CD4-positive, CD25-positive, alpha-beta regulatory T cell (primary cell): ENCODE measurements at regions not wholly inside any gene's neighbourhood (a gene's known extent, or its start where the extent isn't known, plus 50 kb on each side); places are given as distances from the start of the nearest gene placed in this dataset.

Experiments used
- ATAC-seq, 2 donors: fragments of 150-1000 bp; cut with Tn5 transposase; one replicate each; pipeline ENCODE4 v1.10.0; 2021; ENCODE audit warnings: low read depth in 2 of 2, moderate number of reproducible peaks in 2 of 2, moderate library complexity in 1 of 2
- DNase-seq, 3 donors: peaks; one replicate each; pipeline versions ENCODE4 v3.0.0 to v3.0.0-alpha.2; 2012 to 2022; ENCODE audit warnings: mixed read lengths in 1 of 3
- H3K27ac ChIP-seq: one replicate; pipeline ENCODE4 v1.7.0; 2013; ENCODE audit warnings: mild to moderate bottlenecking, low read length; ENCODE audit not compliant: insufficient read depth, poor library complexity, severe bottlenecking
- H3K27me3 ChIP-seq: one replicate; pipeline ENCODE4 v1.7.0; 2013; ENCODE audit warnings: low read length; ENCODE audit not compliant: control insufficient read depth, insufficient read depth
- H3K36me3 ChIP-seq: one replicate; pipeline ENCODE4 v1.7.0; 2013; ENCODE audit warnings: mild to moderate bottlenecking, low read length, moderate library complexity; ENCODE audit not compliant: control insufficient read depth, insufficient read depth
- H3K4me1 ChIP-seq: 2 replicates; pipeline ENCODE4 v1.7.0; 2013; ENCODE audit warnings: mild to moderate bottlenecking, low read length; ENCODE audit not compliant: insufficient read depth, control insufficient read depth, poor library complexity, severe bottlenecking
- H3K4me3 ChIP-seq: one replicate; pipeline ENCODE4 v1.7.0; 2013; ENCODE audit warnings: low read depth, mild to moderate bottlenecking, low read length, moderate library complexity
- H3K9me3 ChIP-seq, 2 experiments: 1 replicate in 1 of 2; 2 replicates in 1 of 2; pipeline ENCODE4 v1.7.0; 2013; ENCODE audit warnings: low read length in 2 of 2, mild to moderate bottlenecking in 1 of 2, moderate library complexity in 1 of 2; ENCODE audit not compliant: control insufficient read depth in 2 of 2
- H3K27ac Mint-ChIP-seq, 3 donors: one replicate each; pipeline ENCODE4 v1.8.0; 2020 to 2022; ENCODE audit warnings: mild to moderate bottlenecking in 3 of 3, mixed read lengths in 3 of 3, moderate library complexity in 2 of 3
- H3K27me3 Mint-ChIP-seq: one replicate; pipeline ENCODE4 v1.8.0; 2022; ENCODE audit warnings: mild to moderate bottlenecking, mixed read lengths
- H3K36me3 Mint-ChIP-seq: one replicate; pipeline ENCODE4 v1.8.0; 2020; ENCODE audit warnings: mixed read lengths
- H3K4me1 Mint-ChIP-seq, 4 donors: one replicate each; pipeline ENCODE4 v1.8.0; 2020 to 2022; ENCODE audit warnings: mixed read lengths in 4 of 4, mild to moderate bottlenecking in 1 of 4
- H3K4me3 Mint-ChIP-seq, 4 donors: one replicate each; pipeline ENCODE4 v1.8.0; 2020 to 2022; ENCODE audit warnings: mild to moderate bottlenecking in 4 of 4, mixed read lengths in 4 of 4, moderate library complexity in 3 of 4
- H3K9me3 Mint-ChIP-seq, 7 donors: one replicate each; pipeline ENCODE4 v1.8.0; 2020 to 2022; ENCODE audit warnings: mixed read lengths in 7 of 7, mild to moderate bottlenecking in 3 of 7, moderate library complexity in 2 of 7

- Histone ChIP-seq H3K27me3 (no peaks in the 10 kb centered on the region), H3K9me3 (no peaks in the 10 kb centered on the region), H3K36me3 (no peaks in the 10 kb centered on the region), H3K4me1 (no peaks in the 10 kb centered on the region), H3K4me3 (no peak overlapping the region), H3K27ac (no peak overlapping the region)
- no peaks in the 10 kb centered on the region for H3K4me1 Mint-ChIP-seq
- no peaks in the 10 kb centered on the region for H3K36me3 Mint-ChIP-seq
- ATAC-seq (no peak), DNase-seq (no peak)
- H3K9me3 Mint-ChIP-seq = peaks cover 0 to 4% (median 0%) of the 10 kb centered on the region in 7 donors
- no peak overlapping the region for H3K4me3 Mint-ChIP-seq
- H3K27ac Mint-ChIP-seq = no peak overlapping the region
- no peaks in the 10 kb centered on the region for H3K27me3 Mint-ChIP-seq
Observed at GRCh38 chr2:209321076-209321475, 102.8 kb upstream of the MAP2 start.

GRCh38 chr2:209321581-209321980, 102.3 kb upstream of the MAP2 start:
- no peaks in the 10 kb centered on the region for H3K36me3 Mint-ChIP-seq
- no peaks in the 10 kb centered on the region for H3K27me3 Mint-ChIP-seq
- no peaks in the 10 kb centered on the region for H3K9me3 ChIP-seq
- H3K36me3 ChIP-seq = no peaks in the 10 kb centered on the region
- H3K4me3 Mint-ChIP-seq = no peak overlapping the region
- no peak for DNase-seq
- H3K4me1 ChIP-seq = no peaks in the 10 kb centered on the region
- H3K27ac Mint-ChIP-seq = no peak overlapping the region
- no peaks in the 10 kb centered on the region for H3K4me1 Mint-ChIP-seq
- H3K27ac ChIP-seq = no peak overlapping the region
- no peak overlapping the region for H3K4me3 ChIP-seq
- no peaks in the 10 kb centered on the region for H3K27me3 ChIP-seq
- H3K9me3 Mint-ChIP-seq = peaks cover 0 to 4% (median 0%) of the 10 kb centered on the region in 7 donors
- no peak for ATAC-seq

- Mint-ChIP-seq H3K27ac (no peak overlapping the region), H3K4me1 (no peaks in the 10 kb centered on the region), H3K4me3 (no peak overlapping the region), H3K27me3 (no peaks in the 10 kb centered on the region), H3K9me3 (peaks cover 0 to 6% (median 0%) of the 10 kb centered on the region in 7 donors), H3K36me3 (no peaks in the 10 kb centered on the region)
- Histone ChIP-seq H3K4me1 (no peaks in the 10 kb centered on the region), H3K36me3 (no peaks in the 10 kb centered on the region), H3K27me3 (no peaks in the 10 kb centered on the region), H3K9me3 (no peaks in the 10 kb centered on the region), H3K27ac (no peak overlapping the region), H3K4me3 (no peak overlapping the region)
- DNase-seq = no peak
- no peak for ATAC-seq
Observed at GRCh38 chr2:209322041-209322440, 101.8 kb upstream of the MAP2 start.

- Histone ChIP-seq H3K9me3 (no peaks in the 10 kb centered on the region), H3K4me1 (no peaks in the 10 kb centered on the region), H3K4me3 (no peak overlapping the region), H3K27me3 (no peaks in the 10 kb centered on the region), H3K36me3 (no peaks in the 10 kb centered on the region), H3K27ac (no peak overlapping the region)
- Mint-ChIP-seq H3K4me1 (no peaks in the 10 kb centered on the region), H3K27ac (no peak overlapping the region), H3K27me3 (no peaks in the 10 kb centered on the region), H3K4me3 (no peak overlapping the region), H3K36me3 (no peaks in the 10 kb centered on the region), H3K9me3 (peaks cover 0 to 6% (median 0%) of the 10 kb centered on the region in 7 donors)
- ATAC-seq = no peak
- DNase-seq = no peak
Observed at GRCh38 chr2:209322905-209323512, 100.8 kb upstream of the MAP2 start.

- ATAC-seq (no peak), DNase-seq (no peak)
- Mint-ChIP-seq H3K4me1 (no peaks in the 10 kb centered on the region), H3K9me3 (peaks cover 0 to 6% (median 0%) of the 10 kb centered on the region in 7 donors), H3K27me3 (no peaks in the 10 kb centered on the region), H3K4me3 (no peak overlapping the region), H3K36me3 (no peaks in the 10 kb centered on the region), H3K27ac (no peak overlapping the region)
- Histone ChIP-seq H3K27me3 (no peaks in the 10 kb centered on the region), H3K4me1 (no peaks in the 10 kb centered on the region), H3K27ac (no peak overlapping the region), H3K9me3 (no peaks in the 10 kb centered on the region), H3K36me3 (no peaks in the 10 kb centered on the region), H3K4me3 (no peak overlapping the region)
Observed at GRCh38 chr2:209323738-209324137, 100.1 kb upstream of the MAP2 start.

GRCh38 chr2:209324281-209324680, 99.6 kb upstream of the MAP2 start:
- DNase-seq (no peak), ATAC-seq (no peak)
- Histone ChIP-seq H3K27me3 (no peaks in the 10 kb centered on the region), H3K9me3 (no peaks in the 10 kb centered on the region), H3K27ac (no peak overlapping the region), H3K4me1 (no peaks in the 10 kb centered on the region), H3K4me3 (no peak overlapping the region), H3K36me3 (no peaks in the 10 kb centered on the region)
- no peaks in the 10 kb centered on the region for H3K4me1 Mint-ChIP-seq
- H3K36me3 Mint-ChIP-seq = no peaks in the 10 kb centered on the region
- H3K27ac Mint-ChIP-seq = no peak overlapping the region
- H3K9me3 Mint-ChIP-seq = peaks cover 0 to 6% (median 0%) of the 10 kb centered on the region in 7 donors
- H3K4me3 Mint-ChIP-seq = no peak overlapping the region
- no peaks in the 10 kb centered on the region for H3K27me3 Mint-ChIP-seq

GRCh38 chr2:209331291-209331844, 92.5 kb upstream of the MAP2 start:
- no peaks in the 10 kb centered on the region for H3K27me3 ChIP-seq
- peaks cover 0 to 2% (median 0%) of the 10 kb centered on the region in 7 donors for H3K9me3 Mint-ChIP-seq
- no peaks in the 10 kb centered on the region for H3K36me3 Mint-ChIP-seq
- H3K4me3 ChIP-seq = no peak overlapping the region
- H3K4me1 Mint-ChIP-seq = no peaks in the 10 kb centered on the region
- no peaks in the 10 kb centered on the region for H3K36me3 ChIP-seq
- no peaks in the 10 kb centered on the region for H3K27me3 Mint-ChIP-seq
- no peaks in the 10 kb centered on the region for H3K9me3 ChIP-seq
- H3K27ac ChIP-seq = no peak overlapping the region
- peak overlapping the region in 1 of 3 donors; percentile 20 for H3K27ac Mint-ChIP-seq
- no peak for ATAC-seq
- DNase-seq = peak in 1 of 3 donors; percentile 8
- no peak overlapping the region for H3K4me3 Mint-ChIP-seq
- H3K4me1 ChIP-seq = no peaks in the 10 kb centered on the region
